ENCODE measurements at regions not wholly inside any gene's neighbourhood (a gene's known extent, or its start where the extent isn't known, plus 50 kb on each side); places are given as distances from the start of the nearest gene placed in this dataset.
A peak's percentile ranks its signal among the peaks of the same experiment; 100 is the strongest.

GRCh38 chr14:65922142-65922541, 509.6 kb downstream of the FUT8 start:
- DNase-seq: no peak
- H3K4me3 Mint-ChIP-seq: no peak overlapping the region
- H3K4me1 ChIP-seq (ENCODE audit: control insufficient read depth, insufficient read depth, low read length): peaks cover 5% of the 10 kb centered on the region
- H3K36me3 ChIP-seq (ENCODE audit: control insufficient read depth, insufficient read depth, low read length): no peaks in the 10 kb centered on the region
- WGBS, 2 experiments (ENCODE audit: insufficient coverage in 1 of 2, insufficient read length in 1 of 2): 80 to 87% methylated on average over 1 to 3 of the region's 3 CpGs
- no peaks in the 10 kb centered on the region for H3K9me3 ChIP-seq (ENCODE audit: control insufficient read depth, low read length)
- no peaks in the 10 kb centered on the region for H3K9me3 Mint-ChIP-seq
- no peak overlapping the region for H3K27ac ChIP-seq (ENCODE audit: low read depth, low read length)
- H3K4me1 Mint-ChIP-seq: peaks cover 27% of the 10 kb centered on the region
- no peaks in the 10 kb centered on the region for H3K36me3 Mint-ChIP-seq (ENCODE audit: low read depth)
- H3K27me3 Mint-ChIP-seq (ENCODE audit: insufficient read depth): peaks cover 6% of the 10 kb centered on the region
- TF ChIP-seq CTCF (conservative IDR thresholded peaks at IDR 0.05): no peak
- H3K9ac ChIP-seq (ENCODE audit: extremely low read depth, low read length, poor library complexity, severe bottlenecking): no peak overlapping the region
- no peak overlapping the region for H3K4me3 ChIP-seq (ENCODE audit: low read length)
- H3K27me3 ChIP-seq (ENCODE audit: control insufficient read depth, insufficient read depth, low read length, poor library complexity, severe bottlenecking): no peaks in the 10 kb centered on the region
- no peak overlapping the region for H3K27ac Mint-ChIP-seq

- no peaks in the 10 kb centered on the region for H3K9me3 ChIP-seq (ENCODE audit: control insufficient read depth, low read length)
- peaks cover 33% of the 10 kb centered on the region for H3K4me1 Mint-ChIP-seq
- peaks cover 25% of the 10 kb centered on the region for H3K27me3 Mint-ChIP-seq (ENCODE audit: insufficient read depth)
- TF ChIP-seq CTCF (conservative IDR thresholded peaks at IDR 0.05): no peak
- no peaks in the 10 kb centered on the region for H3K27me3 ChIP-seq (ENCODE audit: control insufficient read depth, insufficient read depth, low read length, poor library complexity, severe bottlenecking)
- no peak overlapping the region for H3K4me3 ChIP-seq (ENCODE audit: low read length)
- no peaks in the 10 kb centered on the region for H3K9me3 Mint-ChIP-seq
- no peak overlapping the region for H3K27ac ChIP-seq (ENCODE audit: low read depth, low read length)
- no peak overlapping the region for H3K4me3 Mint-ChIP-seq
- no peaks in the 10 kb centered on the region for H3K36me3 ChIP-seq (ENCODE audit: control insufficient read depth, insufficient read depth, low read length)
- H3K9ac ChIP-seq (ENCODE audit: extremely low read depth, low read length, poor library complexity, severe bottlenecking): no peak overlapping the region
- no peak overlapping the region for H3K27ac Mint-ChIP-seq
- H3K36me3 Mint-ChIP-seq (ENCODE audit: low read depth): no peaks in the 10 kb centered on the region
- DNase-seq: peak; percentile 84
- peaks cover 21% of the 10 kb centered on the region for H3K4me1 ChIP-seq (ENCODE audit: control insufficient read depth, insufficient read depth, low read length)
- 51% methylated on average over 6 of the region's 6 CpGs; no CpG with 5 or more reads in 1 of the 2 experiments for WGBS, 2 experiments (ENCODE audit: insufficient coverage in 1 of 2, insufficient read length in 1 of 2)
These were observed 514.0 kb downstream of the FUT8 start for GRCh38 chr14:65926504-65926903.

GRCh38 chr14:65926935-65927700, 514.6 kb downstream of the FUT8 start:
- no peaks in the 10 kb centered on the region for H3K9me3 Mint-ChIP-seq
- H3K36me3 Mint-ChIP-seq (ENCODE audit: low read depth): no peaks in the 10 kb centered on the region
- H3K27me3 ChIP-seq (ENCODE audit: control insufficient read depth, insufficient read depth, low read length, poor library complexity, severe bottlenecking): no peaks in the 10 kb centered on the region
- H3K4me1 Mint-ChIP-seq: peaks cover 33% of the 10 kb centered on the region
- DNase-seq: no peak
- H3K27me3 Mint-ChIP-seq (ENCODE audit: insufficient read depth): peaks cover 25% of the 10 kb centered on the region
- H3K36me3 ChIP-seq (ENCODE audit: control insufficient read depth, insufficient read depth, low read length): no peaks in the 10 kb centered on the region
- H3K4me1 ChIP-seq (ENCODE audit: control insufficient read depth, insufficient read depth, low read length): peaks cover 21% of the 10 kb centered on the region
- 81 to 90% methylated on average over 5 to 7 of the region's 7 CpGs for WGBS, 2 experiments (ENCODE audit: insufficient coverage in 1 of 2, insufficient read length in 1 of 2)
- no peak for TF ChIP-seq CTCF (conservative IDR thresholded peaks at IDR 0.05)
- no peak overlapping the region for H3K27ac Mint-ChIP-seq
- no peak overlapping the region for H3K4me3 ChIP-seq (ENCODE audit: low read length)
- peak overlapping the region; percentile 14 for H3K4me3 Mint-ChIP-seq
- no peak overlapping the region for H3K9ac ChIP-seq (ENCODE audit: extremely low read depth, low read length, poor library complexity, severe bottlenecking)
- no peaks in the 10 kb centered on the region for H3K9me3 ChIP-seq (ENCODE audit: control insufficient read depth, low read length)
- H3K27ac ChIP-seq (ENCODE audit: low read depth, low read length): no peak overlapping the region

Measured in endodermal cell (in vitro differentiated cells).